Liver (tissue), 3 donors: ENCODE measurements at regions not wholly inside any gene's neighbourhood (a gene's known extent, or its start where the extent isn't known, plus 50 kb on each side); places are given as distances from the start of the nearest gene placed in this dataset.

Source experiments
- ATF3 ChIP-seq: IDR thresholded peaks from 2 replicates; pipeline ENCODE4 v1.6.1; 2016; ENCODE audit warnings: antibody characterized with exemption
- CTCF ChIP-seq: fragments of 150-350 bp; IDR thresholded peaks from 2 replicates; pipeline ENCODE4 v1.5.1; 2017; ENCODE audit warnings: improper control_type of control experiment, low read depth, low read length; ENCODE audit not compliant: missing input control
- EGR1 ChIP-seq, 2 donors: IDR thresholded peaks; 2 replicates each; pipeline ENCODE4 v1.6.1; 2016 to 2018; ENCODE audit warnings: antibody characterized with exemption in 2 of 2, low read depth in 2 of 2
- FOXA1 ChIP-seq: IDR thresholded peaks from 2 replicates; pipeline ENCODE4 v1.6.1; 2016; ENCODE audit warnings: antibody characterized with exemption
- GABPA ChIP-seq, 2 donors: IDR thresholded peaks in 1 of 2; conservative IDR thresholded peaks in 1 of 2; 2 replicates each; pipeline ENCODE4 v1.6.1; 2016; ENCODE audit warnings: antibody characterized with exemption in 2 of 2, mild to moderate bottlenecking in 1 of 2, moderate library complexity in 1 of 2
- JUND ChIP-seq, 2 donors: IDR thresholded peaks; 2 replicates each; pipeline ENCODE4 v1.6.1; 2016; ENCODE audit warnings: antibody characterized with exemption in 2 of 2
- RAD21 ChIP-seq, 2 donors: IDR thresholded peaks; 2 replicates each; pipeline ENCODE4 v1.6.1; 2016; ENCODE audit warnings: antibody characterized with exemption in 2 of 2, mild to moderate bottlenecking in 2 of 2
- REST ChIP-seq: IDR thresholded peaks from 2 replicates; pipeline ENCODE4 v1.6.1; 2016; ENCODE audit warnings: antibody characterized with exemption, mild to moderate bottlenecking
- SP1 ChIP-seq: IDR thresholded peaks from 2 replicates; pipeline ENCODE4 v1.6.1; 2018; ENCODE audit warnings: antibody characterized with exemption, mild to moderate bottlenecking
- TAF1 ChIP-seq: conservative IDR thresholded peaks from 2 replicates; pipeline ENCODE4 v1.6.1; 2016; ENCODE audit warnings: antibody characterized with exemption, mild to moderate bottlenecking
- YY1 ChIP-seq: IDR thresholded peaks from 2 replicates; pipeline ENCODE4 v1.6.1; 2016; ENCODE audit warnings: antibody characterized with exemption, mild to moderate bottlenecking
- ZBTB33 ChIP-seq: IDR thresholded peaks from 2 replicates; pipeline ENCODE4 v1.6.1; 2016; ENCODE audit warnings: antibody characterized with exemption
- TF ChIP-seq, protein P1 (sequence below): IDR thresholded peaks from 2 replicates; pipeline ENCODE4 v1.6.1; 2016; ENCODE audit warnings: antibody characterized with exemption
- donor health status: healthy.
- donor health status: healthy.

DNA sequence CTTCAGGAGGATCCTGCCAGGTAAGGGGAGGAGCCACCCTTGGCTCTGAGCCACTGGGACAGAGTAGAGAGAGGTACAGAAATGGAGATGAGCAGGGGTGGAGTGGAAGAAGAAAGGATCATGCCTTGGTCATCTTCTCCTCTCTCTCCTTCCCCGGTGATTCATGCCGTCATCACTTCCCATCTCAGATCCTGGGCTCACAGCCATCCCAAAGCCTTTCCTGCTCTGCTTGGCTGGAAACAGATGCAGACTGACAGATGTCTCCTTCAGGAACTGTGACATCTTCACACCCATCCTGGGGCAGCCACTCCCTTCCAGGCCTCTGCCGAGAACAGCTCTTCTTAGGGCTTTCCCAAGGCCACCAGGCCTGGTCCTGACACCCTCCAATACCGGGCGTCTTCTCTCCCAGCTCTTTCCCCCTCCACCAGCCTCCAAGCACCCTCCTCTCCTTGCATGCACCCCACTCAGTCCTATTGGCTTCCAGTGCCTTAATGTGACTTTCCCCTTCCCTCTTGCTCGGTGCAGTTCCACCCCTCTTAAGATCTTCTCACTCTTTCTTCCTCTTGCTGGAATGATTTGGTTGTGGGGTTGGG is 58.3 kb upstream of the TNP1 start:
- TF ChIP-seq SP1: no peak
- no peak for TF ChIP-seq ZBTB33
- TF ChIP-seq CTCF: no peak
- TF ChIP-seq RAD21 (IDR thresholded peaks at IDR 0.05): no peak
- TF ChIP-seq, protein P1, sequence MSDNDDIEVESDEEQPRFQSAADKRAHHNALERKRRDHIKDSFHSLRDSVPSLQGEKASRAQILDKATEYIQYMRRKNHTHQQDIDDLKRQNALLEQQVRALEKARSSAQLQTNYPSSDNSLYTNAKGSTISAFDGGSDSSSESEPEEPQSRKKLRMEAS: no peak
- no peak for TF ChIP-seq FOXA1
- no peak for TF ChIP-seq YY1
- no peak for TF ChIP-seq TAF1
- TF ChIP-seq ATF3: no peak
- TF ChIP-seq GABPA (IDR thresholded peaks at IDR 0.05 in 1 of 2, conservative IDR thresholded peaks at IDR 0.05 in 1 of 2): no peak
- TF ChIP-seq JUND (IDR thresholded peaks at IDR 0.05): no peak
- TF ChIP-seq REST: no peak
- TF ChIP-seq EGR1 (IDR thresholded peaks at IDR 0.05; ENCODE audit: low read depth in 2 of 2): no peak
